HG02970 (cell line): ENCODE measurements at regions not wholly inside any gene's neighbourhood (a gene's known extent, or its start where the extent isn't known, plus 50 kb on each side); places are given as distances from the start of the nearest gene placed in this dataset.
A peak's percentile ranks its signal among the peaks of the same experiment; 100 is the strongest.
"Not testable (repeated sequence)": the region's sequence is repeated elsewhere in the genome, so short reads cannot be mapped to it uniquely, and the experiment has no call there.

Experiments
- ATAC-seq: cut with Tn5 transposase; IDR thresholded peaks from one replicate; pipeline ENCODE4 v1.9.1; 2021; ENCODE audit warnings: mild to moderate bottlenecking, moderate library complexity, moderate number of reproducible peaks; ENCODE audit not compliant: unreplicated experiment, low FRiP score

GRCh38 chr7:55299273-55299967 lies 65.7 kb upstream of the LANCL2 start:
- ATAC-seq = no peak

- no peak for ATAC-seq
Observed at GRCh38 chr7:55303220-55303619, 61.9 kb upstream of the LANCL2 start.

- ATAC-seq = no peak
Observed at GRCh38 chr7:55304018-55304762, 60.9 kb upstream of the LANCL2 start.

GRCh38 chr7:55305135-55305534 lies 60.0 kb upstream of the LANCL2 start:
- no peak for ATAC-seq

- ATAC-seq = no peak
Observed at GRCh38 chr7:55306331-55306730, 58.8 kb upstream of the LANCL2 start.

- ATAC-seq = no peak
Observed at GRCh38 chr7:55307123-55307916, 57.8 kb upstream of the LANCL2 start.

- ATAC-seq = no peak
Observed at GRCh38 chr7:55308186-55308929, 56.8 kb upstream of the LANCL2 start.

GRCh38 chr7:55309040-55309991 lies 55.8 kb upstream of the LANCL2 start:
- ATAC-seq = peak; percentile 92

GRCh38 chr7:55310287-55311025 lies 54.7 kb upstream of the LANCL2 start:
- ATAC-seq = no peak

- not testable (repeated sequence) for ATAC-seq
Observed at GRCh38 chr7:55311892-55312291, 53.2 kb upstream of the LANCL2 start.

- ATAC-seq = not testable (repeated sequence)
Observed at GRCh38 chr7:55313671-55314070, 51.5 kb upstream of the LANCL2 start.

- ATAC-seq = no peak
Observed at GRCh38 chr7:55314967-55315366, 50.2 kb upstream of the LANCL2 start.
